Ovary (tissue), 3 donors: ENCODE measurements at regions not wholly inside any gene's neighbourhood (a gene's known extent, or its start where the extent isn't known, plus 50 kb on each side); places are given as distances from the start of the nearest gene placed in this dataset.

Experiments
- POLR2A ChIP-seq: fragments of 450-650 bp; IDR thresholded peaks from one replicate; pipeline ENCODE4 v1.6.1; 2017; ENCODE audit warnings: antibody characterized with exemption, mild to moderate bottlenecking, moderate library complexity
- TF ChIP-seq, protein P1 (sequence below), 3 donors: fragments of 450-650 bp in 2 of 3; fragments of 200-600 bp in 1 of 3; IDR thresholded peaks; one replicate each; pipeline versions ENCODE4 v1.5.1 to v1.8.0; 2016 to 2022; ENCODE audit warnings: antibody characterized with exemption in 3 of 3, mild to moderate bottlenecking in 1 of 3
- donor health status: DM: no; HTN: no; CAD: no.

DNA sequence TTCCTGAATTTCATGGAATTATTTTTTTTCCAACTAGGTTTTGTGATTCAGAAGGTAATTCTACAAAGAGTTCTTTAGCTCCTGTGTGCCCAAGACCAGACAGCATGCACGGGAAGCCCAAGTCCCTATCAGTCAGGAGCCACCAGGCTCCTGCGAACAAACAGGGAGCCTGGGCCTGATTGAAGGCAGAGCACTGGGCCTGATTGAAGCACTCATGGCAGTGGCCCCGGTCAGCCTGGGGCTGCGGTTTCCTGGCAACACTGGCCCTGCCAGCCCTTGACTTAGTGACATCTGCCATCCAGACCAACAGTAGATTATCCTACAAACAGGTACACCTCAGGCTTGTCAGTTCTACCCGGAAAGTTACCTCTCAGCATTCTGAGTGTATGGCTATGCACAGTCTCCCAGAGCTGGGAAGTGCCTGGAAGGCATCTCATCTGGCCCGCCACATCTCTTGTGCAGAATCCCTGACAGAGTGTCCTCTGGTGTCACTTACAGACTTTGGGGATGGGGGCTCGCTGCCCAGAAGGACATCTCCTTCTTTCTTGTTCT lies 133.8 kb downstream of the VEGFA start:
- TF ChIP-seq, protein P1, sequence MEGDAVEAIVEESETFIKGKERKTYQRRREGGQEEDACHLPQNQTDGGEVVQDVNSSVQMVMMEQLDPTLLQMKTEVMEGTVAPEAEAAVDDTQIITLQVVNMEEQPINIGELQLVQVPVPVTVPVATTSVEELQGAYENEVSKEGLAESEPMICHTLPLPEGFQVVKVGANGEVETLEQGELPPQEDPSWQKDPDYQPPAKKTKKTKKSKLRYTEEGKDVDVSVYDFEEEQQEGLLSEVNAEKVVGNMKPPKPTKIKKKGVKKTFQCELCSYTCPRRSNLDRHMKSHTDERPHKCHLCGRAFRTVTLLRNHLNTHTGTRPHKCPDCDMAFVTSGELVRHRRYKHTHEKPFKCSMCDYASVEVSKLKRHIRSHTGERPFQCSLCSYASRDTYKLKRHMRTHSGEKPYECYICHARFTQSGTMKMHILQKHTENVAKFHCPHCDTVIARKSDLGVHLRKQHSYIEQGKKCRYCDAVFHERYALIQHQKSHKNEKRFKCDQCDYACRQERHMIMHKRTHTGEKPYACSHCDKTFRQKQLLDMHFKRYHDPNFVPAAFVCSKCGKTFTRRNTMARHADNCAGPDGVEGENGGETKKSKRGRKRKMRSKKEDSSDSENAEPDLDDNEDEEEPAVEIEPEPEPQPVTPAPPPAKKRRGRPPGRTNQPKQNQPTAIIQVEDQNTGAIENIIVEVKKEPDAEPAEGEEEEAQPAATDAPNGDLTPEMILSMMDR (IDR thresholded peaks at IDR 0.05): no peak
- no peak for TF ChIP-seq POLR2A
